OCI-LY1 (cell line): ENCODE measurements at regions not wholly inside any gene's neighbourhood (a gene's known extent, or its start where the extent isn't known, plus 50 kb on each side); places are given as distances from the start of the nearest gene placed in this dataset.

ENCODE experiments used
- H2AFZ ChIP-seq: fragments of 200-600 bp; sonication (generic), shearing (Covaris generic); 2 replicates; pipeline ENCODE4 v1.6.0; 2014; ENCODE audit warnings: antibody characterized with exemption, mild to moderate bottlenecking, low read length
- H3F3A ChIP-seq: fragments of 200-600 bp; sonication (generic), shearing (Covaris generic); 2 replicates; pipeline ENCODE4 v1.6.0; 2014; ENCODE audit warnings: mild to moderate bottlenecking, antibody characterized with exemption, low read length, moderate library complexity; ENCODE audit not compliant: insufficient read depth
- H3K27ac ChIP-seq: fragments of 200-600 bp; sonication (generic); 2 replicates; pipeline ENCODE4 v1.5.1; 2014; ENCODE audit warnings: low read length, mixed run types, mild to moderate bottlenecking, low read depth; ENCODE audit not compliant: poor library complexity, severe bottlenecking
- H3K27me3 ChIP-seq: fragments of 200-600 bp; sonication (generic); 2 replicates; pipeline ENCODE4 v1.6.0; 2014; ENCODE audit warnings: antibody characterized with exemption, mild to moderate bottlenecking, low read length, moderate library complexity; ENCODE audit not compliant: insufficient read depth
- H3K36me3 ChIP-seq: fragments of 200-600 bp; sonication (generic); 2 replicates; pipeline ENCODE4 v1.6.1; 2014; ENCODE audit warnings: mild to moderate bottlenecking, antibody characterized with exemption, low read length, moderate library complexity, mixed read lengths; ENCODE audit not compliant: insufficient read depth
- H3K4me1 ChIP-seq: fragments of 200-600 bp; sonication (generic); 2 replicates; pipeline ENCODE4 v1.5.1; 2014; ENCODE audit warnings: mild to moderate bottlenecking, low read length, moderate library complexity; ENCODE audit not compliant: insufficient read depth, severe bottlenecking
- H3K4me2 ChIP-seq: fragments of 200-600 bp; sonication (generic), shearing (Covaris generic); 2 replicates; pipeline ENCODE4 v1.6.1; 2014; ENCODE audit warnings: low read length
- H3K4me3 ChIP-seq: fragments of 200-600 bp; sonication (generic); 2 replicates; pipeline ENCODE4 v1.5.1; 2014; ENCODE audit warnings: low read length, low read depth, mild to moderate bottlenecking, mixed read lengths; ENCODE audit not compliant: poor library complexity, severe bottlenecking
- H3K79me2 ChIP-seq: fragments of 200-600 bp; shearing (Covaris generic); 2 replicates; pipeline ENCODE4 v1.6.1; 2016; ENCODE audit warnings: mixed run types, low read length, mixed read lengths; ENCODE audit not compliant: insufficient read depth
- H3K9ac ChIP-seq: fragments of 200-600 bp; sonication (generic), shearing (Covaris generic); 2 replicates; pipeline ENCODE4 v1.6.1; 2014; ENCODE audit warnings: mild to moderate bottlenecking, low read length, mixed read lengths
- H3K9me2 ChIP-seq: fragments of 200-600 bp; sonication (generic), shearing (Covaris generic); 2 replicates; pipeline ENCODE4 v1.6.1; 2014; ENCODE audit warnings: low read depth, mild to moderate bottlenecking, low read length, mixed read lengths
- H3K9me3 ChIP-seq: fragments of 200-600 bp; shearing (Covaris generic); 2 replicates; pipeline ENCODE4 v1.6.1; 2014; ENCODE audit warnings: low read length, mixed read lengths
- H4K20me1 ChIP-seq: fragments of 200-600 bp; sonication (generic), shearing (Covaris generic); 2 replicates; pipeline ENCODE4 v1.6.0; 2016; ENCODE audit warnings: mild to moderate bottlenecking, low read length; ENCODE audit not compliant: insufficient read depth
- CTCF ChIP-seq: fragments of 200-600 bp; sonication (generic), shearing (Covaris generic); IDR thresholded peaks from 2 replicates; pipeline ENCODE4 v1.5.1; 2017; ENCODE audit warnings: mild to moderate bottlenecking, antibody characterized with exemption, low read length, moderate library complexity, mixed read lengths
- EZH2 ChIP-seq: fragments of 200-600 bp; sonication (generic), shearing (Covaris generic); IDR thresholded peaks from 2 replicates; pipeline ENCODE4 v1.8.0; 2017; ENCODE audit warnings: borderline replicate concordance, mixed run types, mild to moderate bottlenecking, antibody characterized with exemption, low read length, moderate library complexity, mixed read lengths

GRCh38 chr13:80706164-80706471, 365.2 kb upstream of the SPRY2 start:
- Histone ChIP-seq H3K27me3 (no peaks in the 10 kb centered on the region), H3K9ac (no peak overlapping the region), H4K20me1 (no peaks in the 10 kb centered on the region), H3K9me2 (no peaks in the 10 kb centered on the region), H3F3A (no peaks in the 10 kb centered on the region), H3K27ac (no peak overlapping the region), H3K4me2 (no peak overlapping the region), H3K36me3 (no peaks in the 10 kb centered on the region), H3K4me1 (peaks cover 9% of the 10 kb centered on the region), H3K9me3 (no peaks in the 10 kb centered on the region), H3K4me3 (no peak overlapping the region), H2AFZ (no peak overlapping the region), H3K79me2 (no peaks in the 10 kb centered on the region)
- TF ChIP-seq CTCF (no peak), EZH2 (no peak)

GRCh38 chr13:80705371-80706163, 364.6 kb upstream of the SPRY2 start:
- Histone ChIP-seq H4K20me1 (no peaks in the 10 kb centered on the region), H3K27me3 (no peaks in the 10 kb centered on the region), H3K9me3 (no peaks in the 10 kb centered on the region), H3K4me1 (peaks cover 9% of the 10 kb centered on the region), H3K79me2 (no peaks in the 10 kb centered on the region), H3K4me3 (no peak overlapping the region), H3K9ac (no peak overlapping the region), H3K4me2 (no peak overlapping the region), H3K9me2 (no peaks in the 10 kb centered on the region), H3K27ac (no peak overlapping the region), H2AFZ (no peak overlapping the region), H3K36me3 (no peaks in the 10 kb centered on the region), H3F3A (no peaks in the 10 kb centered on the region)
- TF ChIP-seq EZH2 (no peak), CTCF (no peak)

GRCh38 chr13:80704369-80704768, 363.4 kb upstream of the SPRY2 start:
- Histone ChIP-seq H3K4me2 (no peak overlapping the region), H3K4me1 (peaks cover 9% of the 10 kb centered on the region), H3K79me2 (no peaks in the 10 kb centered on the region), H3K9me3 (no peaks in the 10 kb centered on the region), H3K27me3 (no peaks in the 10 kb centered on the region), H3K27ac (no peak overlapping the region), H3K9me2 (no peaks in the 10 kb centered on the region), H3K36me3 (no peaks in the 10 kb centered on the region), H3K4me3 (no peak overlapping the region), H2AFZ (no peak overlapping the region), H3F3A (no peaks in the 10 kb centered on the region), H4K20me1 (no peaks in the 10 kb centered on the region), H3K9ac (no peak overlapping the region)
- TF ChIP-seq CTCF (no peak), EZH2 (no peak)
